CD4-positive, alpha-beta T cell treated with Interleukin-17A for 4 hours (primary cell): ENCODE measurements at regions not wholly inside any gene's neighbourhood (a gene's known extent, or its start where the extent isn't known, plus 50 kb on each side); places are given as distances from the start of the nearest gene placed in this dataset.

Source experiments
- DNase-seq: peaks from one replicate; pipeline ENCODE4 v3.0.0-alpha.2; 2020; ENCODE audit warnings: mixed read lengths

GRCh38 chr10:128471151-128471550, 344.9 kb upstream of the MKI67 start:
- no peak for DNase-seq

DNA sequence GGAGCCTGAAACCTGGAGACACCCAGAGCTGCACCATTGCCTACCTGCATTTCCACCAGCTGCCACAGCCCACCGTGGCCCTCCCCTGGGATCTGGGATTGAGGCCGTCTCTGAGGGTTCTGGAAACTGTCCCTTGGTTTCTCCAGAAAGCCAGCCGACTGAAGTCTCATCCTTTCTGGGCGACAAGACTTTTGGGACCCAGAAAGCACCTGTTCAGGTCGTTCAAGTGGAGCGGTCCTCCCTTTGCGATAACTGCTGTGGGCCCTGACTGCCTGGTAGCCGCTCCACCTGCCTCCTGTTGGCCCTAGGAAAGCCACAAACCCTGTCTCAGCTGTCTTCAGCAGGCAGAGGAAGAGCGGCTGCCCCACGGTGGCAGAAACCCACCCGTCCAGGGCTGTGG, 346.0 kb upstream of the MKI67 start:
- DNase-seq, result no peak

DNA sequence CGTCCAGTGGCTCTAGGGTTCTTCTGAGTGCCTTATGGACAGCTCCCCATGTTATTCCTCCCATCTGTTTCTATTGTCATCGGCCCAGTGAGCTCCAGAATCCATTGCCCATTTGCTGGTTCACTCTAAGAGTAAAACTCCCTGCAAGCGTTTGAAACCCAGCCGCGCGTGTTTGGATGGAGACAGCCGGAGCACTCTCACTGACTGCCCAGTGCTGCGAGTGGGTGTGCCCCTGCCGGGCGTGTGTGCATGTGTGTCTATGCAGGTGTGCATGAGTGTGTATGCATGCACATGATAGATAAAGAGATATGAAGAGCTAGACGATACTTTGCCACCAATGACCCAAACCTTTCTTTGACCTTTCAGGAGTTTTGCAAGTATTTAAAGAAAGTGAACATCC, 347.2 kb upstream of the MKI67 start:
- DNase-seq, result no peak

GRCh38 chr10:128473911-128474310, 347.7 kb upstream of the MKI67 start:
- DNase-seq, result no peak

- no peak for DNase-seq
These were observed 348.3 kb upstream of the MKI67 start for GRCh38 chr10:128474571-128474970.

DNA sequence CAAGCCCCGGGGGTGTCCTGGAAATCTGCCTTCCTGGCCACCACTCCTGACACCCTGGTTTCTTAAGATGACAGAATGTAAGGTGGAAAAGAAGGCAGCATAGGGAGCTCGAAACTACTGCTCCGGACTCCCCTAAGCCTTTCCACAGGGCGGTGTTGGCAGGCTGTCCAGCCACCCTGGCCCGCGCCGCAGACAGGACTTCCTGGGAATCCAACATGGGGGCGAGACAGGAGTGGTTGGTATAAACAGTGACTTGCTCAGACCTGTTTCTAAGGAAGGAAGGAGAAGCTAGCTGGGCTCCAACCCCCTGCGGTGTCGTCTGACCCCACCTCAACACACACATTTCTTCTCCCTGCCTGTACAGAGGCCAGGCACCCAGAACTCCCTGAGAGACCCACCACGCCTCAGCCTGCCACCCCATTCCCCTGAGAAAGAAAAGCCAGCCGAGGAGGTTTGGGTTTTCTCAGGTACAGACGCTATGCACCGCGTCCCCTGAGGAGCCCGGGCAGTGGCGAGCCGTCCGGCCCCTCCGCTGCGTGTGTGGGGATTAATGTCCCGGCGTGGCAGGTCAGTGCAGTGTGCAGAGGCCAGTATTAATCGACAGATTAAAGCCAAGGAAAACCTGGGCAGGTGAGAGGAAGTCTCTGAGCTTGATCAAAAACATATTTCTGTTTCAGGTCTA, 349.6 kb upstream of the MKI67 start:
- no peak for DNase-seq

GRCh38 chr10:128476368-128476725, 350.1 kb upstream of the MKI67 start:
- DNase-seq, result no peak

DNA sequence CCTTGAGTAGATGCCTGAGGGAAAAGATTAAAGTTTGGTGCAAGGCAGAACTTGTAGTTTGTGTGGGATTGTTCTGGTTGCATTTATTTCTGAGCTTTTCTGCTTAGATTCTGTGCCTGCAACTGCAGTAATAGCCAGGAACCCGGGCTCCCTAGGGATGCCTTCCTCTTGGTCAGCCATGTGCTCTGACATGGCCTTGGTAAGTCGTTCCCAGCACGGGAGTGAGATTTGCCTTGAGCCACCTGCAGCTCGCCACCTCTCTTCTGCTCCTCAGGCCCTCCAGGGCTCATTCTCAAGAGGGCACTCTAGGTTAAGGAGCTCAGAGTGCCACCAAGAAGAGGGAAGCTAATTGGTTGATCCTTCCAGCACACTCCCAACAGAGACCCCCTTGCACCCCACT, 350.6 kb upstream of the MKI67 start:
- DNase-seq, result no peak

GRCh38 chr10:128480601-128481000, 354.4 kb upstream of the MKI67 start:
- no peak for DNase-seq

DNA sequence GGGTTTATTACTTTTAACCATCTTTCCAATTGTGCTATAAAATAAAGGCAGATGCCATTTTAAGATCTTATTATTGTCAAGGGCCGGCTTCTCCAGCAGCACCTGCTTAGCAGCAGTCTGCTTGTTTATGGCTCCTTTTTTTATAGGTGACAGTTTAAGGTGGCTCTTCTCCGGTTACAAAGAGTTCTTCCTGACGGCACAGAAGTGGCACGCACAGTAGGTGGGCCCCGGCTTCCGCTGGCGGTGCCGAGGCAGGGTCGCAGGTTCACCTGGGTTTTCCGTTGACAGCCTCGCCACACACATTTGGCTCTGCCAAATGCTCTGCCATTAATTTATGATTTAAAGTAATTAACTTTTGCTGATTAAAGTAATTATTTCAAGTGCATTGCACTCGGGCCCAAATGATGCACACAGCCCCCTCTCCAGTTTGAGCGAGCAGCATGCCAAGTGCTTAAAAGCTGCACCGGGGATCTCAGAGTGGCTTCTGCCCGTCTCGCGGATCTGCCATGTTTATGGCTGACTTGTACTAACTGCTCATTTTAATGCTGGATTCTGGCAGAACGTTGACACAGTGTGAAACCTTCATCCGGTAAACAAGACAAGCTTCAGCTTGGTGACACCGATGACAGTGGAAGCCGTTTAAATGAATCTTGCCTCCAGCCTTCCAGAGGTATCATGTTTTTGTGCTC, 355.1 kb upstream of the MKI67 start:
- DNase-seq, result no peak

- DNase-seq, result no peak
These were observed 355.8 kb upstream of the MKI67 start for GRCh38 chr10:128482052-128482451.

GRCh38 chr10:128483216-128483615, 357.0 kb upstream of the MKI67 start:
- peak; percentile 2 for DNase-seq

DNA sequence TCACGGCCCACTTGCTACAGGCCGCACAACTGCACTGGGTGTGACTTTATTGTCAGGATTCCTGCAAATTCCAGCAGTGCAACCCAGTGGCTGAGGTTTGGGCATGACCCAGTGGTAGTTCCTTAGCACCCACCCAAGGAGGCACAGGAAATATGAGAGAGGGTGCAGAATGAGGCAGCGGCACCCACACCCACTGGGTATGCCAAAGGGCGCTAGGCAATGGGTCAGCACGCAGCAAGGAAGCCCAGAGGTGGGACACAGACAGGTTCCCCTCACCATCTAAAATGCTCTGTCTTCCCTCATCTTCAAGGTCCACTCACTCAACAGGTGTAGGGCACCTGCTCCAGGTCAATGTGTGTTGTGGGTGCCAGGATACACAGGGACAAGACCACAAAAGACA, 357.8 kb upstream of the MKI67 start:
- peak; percentile 0 for DNase-seq

DNA sequence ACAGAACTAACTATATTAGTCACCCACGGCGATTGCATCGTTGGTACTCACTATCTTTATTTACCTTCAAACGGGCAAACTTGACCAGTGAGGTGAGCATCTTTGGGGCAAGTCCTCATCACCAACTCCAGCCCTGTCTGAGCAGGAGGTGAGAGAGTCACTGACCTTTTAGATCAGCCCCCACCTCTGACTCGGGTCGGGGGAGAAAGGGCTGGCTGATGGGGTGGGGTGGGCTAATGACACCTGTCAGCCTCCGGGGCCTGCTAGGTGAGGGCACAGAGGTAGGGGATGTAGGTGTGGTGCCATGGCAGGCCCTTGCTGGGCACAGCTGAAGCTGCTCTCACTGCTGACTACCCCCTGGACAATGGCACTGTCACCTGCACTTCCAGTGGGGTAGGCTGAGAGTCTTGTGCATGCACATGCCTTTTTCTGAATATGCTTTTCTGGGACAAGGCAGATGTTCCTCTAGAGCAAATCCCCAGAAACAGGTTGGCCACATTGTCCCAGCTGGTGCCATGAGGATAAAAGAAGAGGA, 359.5 kb upstream of the MKI67 start:
- peak; percentile 1 for DNase-seq

- DNase-seq, result no peak
These were observed 361.3 kb upstream of the MKI67 start for GRCh38 chr10:128487517-128487916.

DNA sequence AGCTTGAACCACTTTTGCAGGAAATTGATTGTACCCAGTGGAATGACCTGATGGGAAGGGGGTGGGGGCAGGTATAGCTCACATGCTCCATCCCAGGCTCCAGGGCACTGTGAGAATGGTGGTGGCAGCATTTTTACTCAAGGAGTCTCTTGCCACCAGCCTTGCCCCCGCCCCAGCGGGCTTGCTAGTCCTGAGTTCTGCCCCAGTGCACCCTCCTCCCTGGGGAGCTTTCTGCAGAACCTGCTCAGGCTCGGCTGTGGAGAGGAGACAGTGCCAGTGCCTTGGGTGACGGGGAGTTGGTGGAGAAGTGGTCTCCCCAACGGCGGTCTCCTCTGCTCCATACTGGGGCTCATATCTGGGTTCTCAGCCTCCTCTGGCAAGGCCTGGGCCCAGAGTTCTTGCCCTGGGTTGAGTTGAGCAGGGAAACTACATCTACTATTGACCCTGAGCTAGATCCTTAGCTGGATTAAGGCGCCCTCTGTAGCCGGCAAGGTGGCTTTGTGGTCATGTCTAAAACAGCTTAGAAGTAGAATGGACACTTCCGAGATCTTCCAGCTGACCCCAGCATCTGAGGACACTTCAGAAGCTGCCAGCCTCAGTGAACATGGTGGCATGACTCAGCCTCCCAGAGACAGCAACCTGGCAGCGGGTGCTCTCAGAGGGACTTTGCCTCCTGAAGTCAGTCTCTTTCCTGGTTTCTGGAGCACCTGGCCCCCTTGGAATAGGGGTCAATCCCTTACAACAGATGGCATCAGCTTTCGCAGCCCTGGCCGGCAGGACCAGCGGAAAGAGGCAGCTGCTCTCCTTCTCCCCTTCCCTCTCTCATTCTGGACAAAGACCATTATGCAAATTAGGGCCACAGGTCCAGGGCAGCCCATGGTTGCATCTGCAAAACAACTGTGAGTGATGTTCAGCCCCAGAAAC, 363.4 kb upstream of the MKI67 start:
- DNase-seq, result no peak

GRCh38 chr10:128491686-128492085, 365.5 kb upstream of the MKI67 start:
- DNase-seq, result no peak

GRCh38 chr10:128493811-128494210, 367.6 kb upstream of the MKI67 start:
- no peak for DNase-seq

DNA sequence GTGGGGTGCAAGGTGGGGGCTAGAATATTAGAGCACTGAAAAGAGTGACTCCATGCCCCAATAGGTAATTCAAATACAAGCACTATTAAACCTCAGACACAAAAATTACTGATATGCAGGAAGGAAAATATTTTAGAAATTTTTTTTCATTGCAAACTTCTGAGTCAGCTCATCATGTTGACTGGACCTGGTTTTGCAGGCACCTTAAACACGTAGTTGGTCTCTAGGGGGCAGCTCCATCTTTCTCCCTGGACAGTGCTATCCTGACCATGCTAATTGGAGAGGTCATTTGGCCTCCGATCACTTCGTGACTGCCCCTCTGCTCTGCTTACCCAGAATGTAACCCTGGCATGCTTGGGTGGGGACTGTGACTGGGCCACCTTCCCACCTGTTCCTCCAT, 368.4 kb upstream of the MKI67 start:
- no peak for DNase-seq

- no peak for DNase-seq
These were observed 371.6 kb upstream of the MKI67 start for GRCh38 chr10:128497660-128498377.

DNA sequence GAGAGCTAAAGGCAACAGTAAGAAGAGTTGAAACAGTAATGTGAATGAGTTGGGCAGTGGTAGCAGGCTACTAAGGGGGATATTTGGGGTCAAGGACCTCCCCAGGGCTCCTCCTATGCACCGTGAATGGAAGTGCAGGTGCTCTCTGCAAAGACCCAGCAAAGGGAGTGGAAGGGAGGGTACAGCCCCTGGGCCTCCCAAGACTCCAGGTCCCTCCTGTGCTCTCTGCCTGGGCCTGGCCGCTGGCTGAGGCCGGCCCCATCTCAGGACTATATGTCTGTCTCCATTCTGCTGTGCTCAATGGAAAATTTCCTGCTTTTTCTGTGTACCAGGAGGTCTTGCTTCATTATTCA, 372.1 kb upstream of the MKI67 start:
- DNase-seq, result no peak

DNA sequence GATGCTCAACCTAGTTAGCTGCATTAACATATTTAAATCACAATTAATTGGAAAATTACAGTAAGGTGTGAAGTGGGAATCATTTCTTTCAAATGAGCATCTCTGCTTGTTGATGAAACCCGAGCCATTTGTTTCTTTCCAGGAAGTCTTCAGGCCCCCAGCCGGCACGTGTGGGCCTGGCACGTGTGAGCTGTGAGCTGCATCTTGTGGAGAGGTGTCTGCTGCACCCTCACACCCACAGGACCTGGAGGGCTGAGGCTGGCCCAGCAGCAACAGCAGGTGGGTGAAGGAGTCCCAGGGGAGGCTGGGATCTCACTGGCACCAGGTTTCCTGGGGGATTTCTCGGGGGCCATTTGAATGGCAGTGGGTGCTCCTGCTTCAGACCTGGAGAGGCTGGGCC, 372.5 kb upstream of the MKI67 start:
- DNase-seq, result no peak

- DNase-seq, result no peak
These were observed 373.3 kb upstream of the MKI67 start for GRCh38 chr10:128499486-128499885.
